GM08714 (cell line): ENCODE measurements at regions not wholly inside any gene's neighbourhood (a gene's known extent, or its start where the extent isn't known, plus 50 kb on each side); places are given as distances from the start of the nearest gene placed in this dataset.
A peak's percentile ranks its signal among the peaks of the same experiment; 100 is the strongest.

Source experiments
- H3K4me3 ChIP-seq: fragments of 200-500 bp; sonication (Bioruptor generic); 2 replicates; pipeline ENCODE4 v1.5.1; 2014; ENCODE audit warnings: mild to moderate bottlenecking, low read length, inconsistent platforms
- ZNF274 ChIP-seq: IDR thresholded peaks from 2 replicates; pipeline ENCODE4 v1.6.1; 2012; ENCODE audit warnings: mild to moderate bottlenecking, low read depth, low read length

DNA sequence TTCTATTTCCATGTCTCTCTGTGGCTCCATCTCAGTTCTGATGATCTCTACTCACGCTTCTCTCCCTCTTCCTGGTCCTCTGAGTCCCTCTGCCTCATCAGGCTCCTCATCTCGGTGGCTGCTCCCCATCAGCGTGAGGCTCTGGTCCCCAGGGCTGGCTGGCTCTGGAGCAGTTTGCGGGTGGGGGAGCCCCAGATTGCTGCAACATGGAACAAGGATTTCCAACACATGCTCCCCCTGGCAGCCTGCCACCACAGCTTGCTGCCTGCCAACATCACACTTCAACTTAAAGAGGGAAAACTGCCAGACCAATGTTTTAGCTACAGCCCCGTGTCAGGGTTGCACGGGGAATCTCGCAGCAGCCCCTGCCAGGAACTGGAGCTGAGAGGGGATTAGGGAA, 77.2 kb upstream of the NEK6 start:
- TF ChIP-seq ZNF274 = no peak
- H3K4me3 ChIP-seq = no peak overlapping the region

DNA sequence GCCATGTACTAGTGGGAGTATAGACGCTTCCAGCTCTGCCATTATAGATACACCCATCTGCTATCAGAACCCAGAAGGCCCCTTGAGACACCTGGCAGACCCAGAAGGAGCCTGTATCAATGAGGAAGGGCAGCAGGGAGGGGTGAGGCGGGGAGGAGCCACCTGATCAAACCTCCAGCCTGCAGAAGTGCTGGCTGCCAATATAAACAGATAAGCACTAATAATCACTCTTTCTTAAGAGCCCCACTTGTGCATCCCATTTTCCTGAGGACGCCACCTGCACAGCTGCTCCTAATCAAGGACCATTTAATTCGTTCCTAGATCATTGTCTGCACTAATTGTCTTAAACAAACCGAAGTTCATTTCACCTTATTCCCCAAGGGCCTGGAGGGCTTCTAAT, 75.0 kb upstream of the NEK6 start:
- no peak for TF ChIP-seq ZNF274
- no peak overlapping the region for H3K4me3 ChIP-seq

DNA sequence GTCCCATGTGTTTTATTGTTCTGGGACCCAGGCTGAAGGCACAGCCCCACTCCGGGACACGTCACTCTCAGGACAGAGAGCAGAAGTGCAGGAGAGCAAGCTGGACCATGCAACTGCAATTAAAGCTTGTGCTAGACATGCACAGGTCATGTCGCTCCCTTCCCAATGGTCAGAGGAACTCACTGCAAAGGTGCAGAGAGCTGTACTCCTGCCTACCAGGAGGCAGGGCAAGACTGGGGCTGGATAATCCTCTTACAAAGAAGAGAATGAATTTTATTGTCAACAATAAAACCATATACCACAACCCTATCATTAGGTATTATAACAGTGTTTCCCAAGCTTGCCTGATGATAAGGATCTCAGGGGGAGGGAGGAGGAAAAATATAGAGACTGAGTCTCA, 74.0 kb upstream of the NEK6 start:
- no peak for TF ChIP-seq ZNF274
- H3K4me3 ChIP-seq = no peak overlapping the region

DNA sequence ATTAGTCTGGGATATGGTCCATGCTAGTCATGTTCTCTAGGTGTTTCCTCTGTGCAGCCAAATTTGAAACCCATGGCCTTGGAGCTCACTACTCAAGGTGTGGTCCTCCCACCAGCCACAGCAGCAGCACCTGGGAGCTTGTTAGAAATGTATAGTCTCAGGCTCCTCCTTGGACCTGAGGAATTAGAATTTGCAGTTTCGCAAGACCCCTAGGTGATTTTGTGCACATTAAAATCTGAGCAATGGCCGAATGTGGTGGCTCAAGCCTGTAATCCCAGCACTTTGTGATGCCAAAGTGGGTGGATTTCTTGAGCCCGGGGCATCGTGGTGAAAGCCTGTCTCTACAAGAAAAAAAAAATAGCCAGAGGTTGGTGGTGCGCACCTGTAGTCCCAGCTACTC, 72.3 kb upstream of the NEK6 start:
- TF ChIP-seq ZNF274 = no peak
- H3K4me3 ChIP-seq = no peak overlapping the region

DNA sequence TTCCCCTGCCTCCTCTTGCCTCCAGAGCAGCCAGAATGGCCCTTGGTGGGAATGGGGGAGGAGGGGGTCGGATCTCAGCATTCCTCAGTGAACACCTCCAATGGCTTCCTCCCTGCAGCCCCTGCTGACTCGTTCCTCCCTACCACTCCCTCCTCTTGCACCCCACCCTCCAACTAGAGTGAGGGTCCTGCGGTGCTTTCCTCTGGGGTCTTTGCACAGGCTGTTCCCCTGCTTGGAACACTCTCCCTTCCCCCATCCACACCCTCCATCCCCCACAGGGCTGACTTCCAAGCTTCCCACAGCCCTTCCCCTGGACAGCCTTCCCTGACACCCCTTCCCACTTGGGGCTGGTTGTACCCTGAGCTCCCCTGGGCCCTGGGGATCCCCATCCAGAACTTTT, 70.4 kb upstream of the NEK6 start:
- TF ChIP-seq ZNF274 = no peak
- H3K4me3 ChIP-seq = no peak overlapping the region

DNA sequence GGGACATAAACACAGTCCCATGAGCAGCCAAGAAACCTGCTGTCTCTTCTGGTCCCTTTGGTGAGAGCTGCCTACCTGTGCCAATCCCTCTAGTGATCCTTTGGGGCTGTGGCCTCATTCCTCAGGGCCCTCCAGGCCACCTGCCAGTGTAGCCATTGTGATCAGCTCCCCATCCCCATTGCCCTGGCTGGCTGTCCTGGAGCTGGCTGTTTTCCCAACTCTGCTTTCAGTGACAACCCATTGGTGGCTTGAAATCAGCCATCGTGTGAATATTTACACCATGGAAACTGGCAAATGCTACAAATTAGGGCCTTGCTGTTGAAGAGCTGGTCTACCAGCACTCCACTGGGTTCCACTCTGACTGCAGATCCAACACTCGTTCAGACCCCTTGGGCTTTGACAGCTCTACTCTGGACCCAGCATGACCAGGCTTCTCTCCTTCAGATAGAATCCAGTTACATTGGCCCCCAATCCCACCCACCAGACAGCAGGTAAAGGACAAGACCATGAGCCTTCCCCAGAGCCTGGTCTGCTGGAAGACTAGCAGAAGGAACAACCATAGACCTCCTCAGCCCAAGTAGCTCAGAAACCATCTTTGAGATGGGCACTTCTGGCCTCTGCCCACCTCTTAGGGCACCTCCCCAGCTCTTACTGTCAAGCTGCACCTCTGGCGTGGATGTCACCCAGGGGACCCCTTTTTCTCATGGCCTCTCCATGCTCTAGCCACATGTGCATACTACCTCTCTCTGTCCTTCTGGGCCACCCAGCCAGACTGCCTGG, 69.2 kb upstream of the NEK6 start:
- TF ChIP-seq ZNF274 = no peak

DNA sequence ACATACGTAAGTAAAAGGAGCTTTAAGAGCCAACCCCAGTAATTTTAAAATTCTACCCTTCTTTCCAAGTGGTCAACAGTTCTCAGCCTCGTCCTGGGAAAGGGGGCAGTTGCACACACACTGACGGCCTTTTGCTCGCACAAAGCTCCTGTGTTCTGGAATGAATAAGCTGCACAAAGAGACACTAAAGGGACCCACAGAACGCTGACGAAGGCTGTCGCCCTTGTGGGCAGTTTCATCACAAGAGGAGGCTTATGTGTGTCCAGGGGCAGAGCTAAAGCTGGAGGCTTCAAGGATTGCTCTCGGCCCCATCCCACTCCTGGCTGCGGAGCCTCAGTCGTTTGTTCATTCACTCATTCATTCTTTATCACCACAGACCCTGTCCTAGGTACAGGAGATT, 67.0 kb upstream of the NEK6 start:
- no peak for TF ChIP-seq ZNF274
- no peak overlapping the region for H3K4me3 ChIP-seq

More for the DNA sequence above, 69.2 kb upstream of the NEK6 start:
- H3K4me3 ChIP-seq = no peak overlapping the region

DNA sequence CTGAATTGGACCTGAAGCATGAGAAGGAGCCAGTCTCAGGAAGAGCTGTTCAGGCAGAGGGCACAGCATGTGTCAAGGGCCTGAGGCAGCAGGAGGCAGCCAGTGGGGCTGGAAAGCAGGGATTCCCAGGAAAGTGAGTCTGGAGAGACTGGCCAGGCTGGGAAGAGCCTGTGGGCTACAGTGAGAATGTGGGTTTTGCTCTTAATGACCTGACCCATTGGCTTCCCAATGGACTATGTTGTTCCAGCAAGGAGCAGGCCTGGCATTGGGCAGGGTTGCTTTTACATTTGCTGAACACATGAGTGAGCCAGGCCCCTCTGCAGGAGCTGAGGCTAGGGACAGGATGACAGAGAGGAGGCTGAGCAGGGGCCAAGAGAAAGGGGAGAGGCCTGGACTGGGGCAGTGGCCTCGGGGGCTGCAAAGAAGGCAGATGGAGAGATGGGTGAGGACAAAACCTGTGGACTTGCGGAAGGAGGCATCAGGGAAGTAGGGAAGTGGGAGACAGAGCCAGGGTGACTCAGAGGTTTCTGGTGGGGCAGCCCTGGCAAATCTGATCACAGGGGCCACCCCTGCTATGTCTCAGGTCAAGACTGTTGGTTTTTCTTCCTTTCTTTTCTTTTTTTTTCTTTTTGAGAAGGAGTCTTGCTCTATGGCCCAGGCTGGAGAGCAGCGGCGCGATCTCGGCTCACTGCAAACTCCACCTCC, 65.9 kb upstream of the NEK6 start:
- no peak for TF ChIP-seq ZNF274
- H3K4me3 ChIP-seq = no peak overlapping the region

DNA sequence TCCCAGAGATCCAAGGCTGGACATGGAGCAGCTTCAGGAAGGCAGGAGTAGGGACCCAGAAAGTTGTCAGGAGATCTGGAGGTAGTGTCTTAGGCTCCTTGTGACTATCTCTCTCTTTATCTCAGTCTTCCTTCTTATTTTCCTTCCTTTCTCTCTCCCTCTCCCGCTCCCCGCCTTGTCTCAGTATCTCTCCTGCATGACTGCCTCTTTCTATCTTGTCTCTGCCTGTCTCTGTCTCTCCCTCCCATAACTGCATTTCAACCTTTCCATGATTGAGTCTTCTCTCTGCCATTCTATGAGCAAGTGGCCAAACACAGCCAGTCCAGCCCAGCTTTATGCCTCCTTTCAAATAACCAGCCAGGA, 61.0 kb upstream of the NEK6 start:
- no peak overlapping the region; the same call in 1 of the 2 replicates for H3K4me3 ChIP-seq
- no peak for TF ChIP-seq ZNF274

DNA sequence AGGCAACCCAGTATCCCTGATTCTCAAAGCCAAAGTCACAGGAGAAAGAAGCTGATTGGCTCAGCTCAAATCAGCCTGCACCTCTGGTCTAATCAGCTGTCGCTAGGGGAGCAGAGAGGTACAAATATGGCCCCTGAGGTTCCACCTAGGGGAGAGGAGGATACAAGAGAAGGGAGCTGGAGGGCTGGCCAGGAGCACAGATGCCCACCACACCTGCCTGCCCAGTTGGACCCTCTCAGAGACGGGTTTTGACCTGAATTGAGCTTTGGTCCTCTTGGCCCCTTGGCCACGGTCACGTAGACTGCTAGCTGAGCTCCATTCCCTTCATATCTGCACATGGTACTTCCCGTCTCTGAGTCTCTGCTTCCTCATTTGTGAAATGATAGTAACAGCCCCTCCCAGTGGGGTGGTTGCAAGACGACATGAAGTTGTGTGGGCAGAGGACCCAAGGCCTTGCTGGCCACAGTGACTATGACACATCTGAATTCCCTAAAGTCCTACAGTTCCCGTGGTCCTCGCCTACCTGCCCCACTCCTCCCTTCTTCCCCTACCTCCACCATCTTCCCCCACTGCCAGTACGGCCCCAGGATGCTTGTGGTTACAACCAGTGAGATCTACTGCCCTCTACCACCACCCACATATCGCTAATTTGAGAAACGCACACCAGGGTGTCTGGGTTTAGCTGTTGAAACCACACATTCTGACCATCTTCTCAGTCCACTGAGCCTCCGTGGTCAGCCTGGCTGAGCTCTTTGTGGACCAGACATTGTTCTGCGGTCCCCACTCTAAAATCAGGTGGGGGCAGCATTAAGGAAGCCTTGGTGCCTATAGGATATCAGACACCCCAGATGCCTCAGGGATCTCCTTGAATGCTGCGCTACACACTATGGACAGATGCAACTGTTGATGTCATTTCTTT, 60.3 kb upstream of the NEK6 start:
- H3K4me3 ChIP-seq = no peak overlapping the region; the same call in 1 of the 2 replicates
- no peak for TF ChIP-seq ZNF274

DNA sequence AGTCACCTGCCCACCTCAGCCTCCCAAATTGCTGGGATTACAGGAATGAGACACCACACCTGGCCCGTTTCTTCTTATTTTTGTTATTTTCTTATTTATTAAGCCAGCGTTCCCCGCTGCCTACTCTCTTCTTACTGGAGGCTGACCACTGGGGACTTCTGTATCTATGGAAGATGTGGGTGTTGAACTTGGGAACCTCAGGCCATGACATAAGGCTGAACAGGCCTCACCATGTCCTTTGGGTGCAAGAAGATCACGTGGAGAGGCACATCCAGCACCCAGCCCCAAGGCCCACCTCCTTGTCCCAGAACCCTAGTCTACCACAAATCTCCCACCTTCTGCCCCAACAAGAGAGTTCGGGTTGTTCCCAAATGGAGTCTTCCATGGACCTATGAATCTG, 59.4 kb upstream of the NEK6 start:
- no peak overlapping the region for H3K4me3 ChIP-seq
- TF ChIP-seq ZNF274 = no peak

DNA sequence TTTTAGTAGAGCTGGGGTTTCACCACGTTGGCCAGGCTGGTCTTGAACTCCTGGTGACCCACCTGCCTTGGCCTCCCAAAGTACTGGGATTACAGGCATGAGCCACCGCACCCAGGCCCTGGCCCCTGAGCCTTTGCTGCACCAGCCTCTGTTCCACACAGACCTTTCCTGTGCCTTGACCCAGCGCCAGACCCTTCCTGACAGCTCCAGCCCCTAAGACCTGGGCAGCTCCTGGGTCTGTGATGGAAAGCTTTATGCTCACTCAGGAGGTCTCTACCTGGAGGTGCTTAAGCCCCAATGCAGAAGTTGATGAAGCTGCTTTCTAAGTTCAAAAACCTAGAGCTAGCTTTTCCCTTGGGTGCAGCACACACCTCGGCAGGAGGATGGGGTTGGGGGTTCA, 58.8 kb upstream of the NEK6 start:
- no peak for TF ChIP-seq ZNF274
- H3K4me3 ChIP-seq = no peak overlapping the region

DNA sequence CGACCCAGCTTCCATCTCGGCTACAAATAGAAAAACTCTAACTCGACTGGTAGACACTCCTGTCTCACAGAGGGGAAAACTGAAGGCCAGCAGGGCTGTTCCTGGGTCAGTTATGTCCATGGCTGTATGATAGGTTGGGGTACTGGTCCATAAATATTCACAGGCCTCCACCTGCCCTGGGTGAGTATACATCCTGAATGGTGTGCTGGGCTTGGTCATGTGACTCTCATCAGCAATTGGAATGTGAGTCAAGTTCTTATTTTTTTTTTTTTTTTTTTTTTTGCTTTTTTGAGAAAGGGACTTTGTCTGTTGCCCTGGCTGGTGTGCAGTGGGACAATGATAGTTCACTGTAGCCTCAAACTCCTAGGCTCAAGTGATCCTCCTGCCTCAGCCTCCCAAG, 58.3 kb upstream of the NEK6 start:
- no peak overlapping the region for H3K4me3 ChIP-seq
- TF ChIP-seq ZNF274 = no peak

DNA sequence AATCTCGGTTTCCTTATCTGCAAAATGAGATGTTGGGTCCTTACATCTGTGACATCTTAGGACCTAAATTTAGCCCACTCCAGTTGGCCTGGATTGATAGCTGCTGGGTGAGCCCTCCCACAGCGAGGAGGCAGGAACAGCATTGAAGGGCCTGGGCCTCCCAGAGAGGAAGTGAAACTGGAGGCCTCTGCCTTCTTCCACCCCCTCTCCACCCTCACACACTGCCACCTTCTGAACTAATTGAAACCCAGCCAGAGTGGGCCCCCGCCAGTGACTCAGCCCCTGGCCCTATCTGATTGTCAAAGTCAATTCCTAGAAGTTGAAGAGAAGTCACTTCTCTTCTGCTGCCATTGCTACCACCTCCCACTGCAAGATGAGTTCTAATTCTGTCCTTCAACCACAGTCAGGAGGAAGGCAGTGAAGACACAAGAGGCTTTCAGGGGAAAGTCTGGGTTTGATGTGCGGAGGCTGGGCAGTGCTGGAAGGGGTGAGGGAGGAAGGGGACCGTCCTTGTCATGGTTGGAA, 55.2 kb upstream of the NEK6 start:
- TF ChIP-seq ZNF274 = no peak
- peak overlapping the region; percentile 8; the same call in 1 of the 2 replicates for H3K4me3 ChIP-seq
